ENCODE measurements at regions not wholly inside any gene's neighbourhood (a gene's known extent, or its start where the extent isn't known, plus 50 kb on each side); places are given as distances from the start of the nearest gene placed in this dataset.
"Not testable (repeated sequence)": the region's sequence is repeated elsewhere in the genome, so short reads cannot be mapped to it uniquely, and the experiment has no call there.

- no peak for DNase-seq (ENCODE audit: low spot score)
Observed at GRCh38 chr4:78660559-78660958, 109.0 kb downstream of the ANXA3 start.

GRCh38 chr4:78661086-78661690 lies 109.6 kb downstream of the ANXA3 start:
- DNase-seq (ENCODE audit: low spot score): no peak

GRCh38 chr4:78661921-78662521 lies 110.5 kb downstream of the ANXA3 start:
- DNase-seq (ENCODE audit: low spot score): peak; percentile 28

GRCh38 chr4:78662658-78663057 lies 111.1 kb downstream of the ANXA3 start:
- DNase-seq (ENCODE audit: low spot score): no peak

- not testable (repeated sequence) for DNase-seq (ENCODE audit: low spot score)
Observed at GRCh38 chr4:78664296-78664695, 111.9 kb upstream of the BMP2K start.

- no peak for DNase-seq (ENCODE audit: low spot score)
Observed at GRCh38 chr4:78665216-78665770, 110.9 kb upstream of the BMP2K start.

GRCh38 chr4:78666830-78667258 lies 109.3 kb upstream of the BMP2K start:
- DNase-seq (ENCODE audit: low spot score): no peak

GRCh38 chr4:78667325-78667724 lies 108.8 kb upstream of the BMP2K start:
- DNase-seq (ENCODE audit: low spot score): no peak

GRCh38 chr4:78667764-78668163 lies 108.4 kb upstream of the BMP2K start:
- no peak for DNase-seq (ENCODE audit: low spot score)

GRCh38 chr4:78669453-78669852 lies 106.7 kb upstream of the BMP2K start:
- DNase-seq (ENCODE audit: low spot score): no peak

GRCh38 chr4:78671903-78672815 lies 104.0 kb upstream of the BMP2K start:
- DNase-seq (ENCODE audit: low spot score): no peak

- DNase-seq (ENCODE audit: low spot score): no peak
Observed at GRCh38 chr4:78673337-78673736, 102.8 kb upstream of the BMP2K start.

- no peak for DNase-seq (ENCODE audit: low spot score)
Observed at GRCh38 chr4:78675325-78675724, 100.8 kb upstream of the BMP2K start.

GRCh38 chr4:78682070-78682469 lies 94.1 kb upstream of the BMP2K start:
- no peak for DNase-seq (ENCODE audit: low spot score)

GRCh38 chr4:78683352-78683751 lies 92.8 kb upstream of the BMP2K start:
- DNase-seq (ENCODE audit: low spot score): no peak

- DNase-seq (ENCODE audit: low spot score): peak; percentile 41
Observed at GRCh38 chr4:78684325-78685079, 91.6 kb upstream of the BMP2K start.

- no peak for DNase-seq (ENCODE audit: low spot score)
Observed at GRCh38 chr4:78687818-78688217, 88.3 kb upstream of the BMP2K start.

GRCh38 chr4:78688366-78688765 lies 87.8 kb upstream of the BMP2K start:
- no peak for DNase-seq (ENCODE audit: low spot score)

- DNase-seq (ENCODE audit: low spot score): no peak
Observed at GRCh38 chr4:78689261-78689660, 86.9 kb upstream of the BMP2K start.

GRCh38 chr4:78689700-78690323 lies 86.3 kb upstream of the BMP2K start:
- no peak for DNase-seq (ENCODE audit: low spot score)

- no peak for DNase-seq (ENCODE audit: low spot score)
Observed at GRCh38 chr4:78691334-78691754, 84.8 kb upstream of the BMP2K start.
